Natural killer cell (primary cell): ENCODE measurements at regions not wholly inside any gene's neighbourhood (a gene's known extent, or its start where the extent isn't known, plus 50 kb on each side); places are given as distances from the start of the nearest gene placed in this dataset.

Experiments
- ATAC-seq, 3 donors: fragments of 150-1000 bp in 2 of 3; fragments of 200-7000 bp in 1 of 3; cut with Tn5 transposase; 1 replicate in 1 of 3; 2 replicates in 2 of 3; pipeline ENCODE4 v1.10.0; 2021; ENCODE audit warnings: mild to moderate bottlenecking in 2 of 3, moderate library complexity in 2 of 3
- DNase-seq, 2 donors: peaks; one replicate each; pipeline versions ENCODE4 v3.0.0 to v3.0.0-alpha.2; 2013 to 2021; ENCODE audit warnings: mixed read lengths in 1 of 2
- H3K27ac ChIP-seq: one replicate; pipeline ENCODE4 v1.5.1; 2013; ENCODE audit warnings: mild to moderate bottlenecking, low read length
- H3K27me3 ChIP-seq: one replicate; pipeline ENCODE4 v1.6.1; 2013; ENCODE audit warnings: low read length; ENCODE audit not compliant: control insufficient read depth, insufficient read depth
- H3K36me3 ChIP-seq: one replicate; pipeline ENCODE4 v1.6.1; 2013; ENCODE audit warnings: low read length; ENCODE audit not compliant: control insufficient read depth, insufficient read depth
- H3K4me1 ChIP-seq: one replicate; pipeline ENCODE4 v1.6.1; 2013; ENCODE audit warnings: low read length; ENCODE audit not compliant: control insufficient read depth, insufficient read depth
- H3K4me3 ChIP-seq: one replicate; pipeline ENCODE4 v1.5.1; 2013; ENCODE audit warnings: low read length
- H3K9me3 ChIP-seq: one replicate; pipeline ENCODE4 v1.6.1; 2013; ENCODE audit warnings: low read length; ENCODE audit not compliant: control insufficient read depth, insufficient read depth
- H3K27ac Mint-ChIP-seq, 2 donors: one replicate each; pipeline ENCODE4 v1.8.0; 2022; ENCODE audit warnings: mild to moderate bottlenecking in 2 of 2, mixed read lengths in 2 of 2, moderate library complexity in 1 of 2
- H3K27me3 Mint-ChIP-seq, 2 donors: one replicate each; pipeline ENCODE4 v1.8.0; 2022; ENCODE audit warnings: low read depth in 2 of 2, mixed read lengths in 2 of 2
- H3K36me3 Mint-ChIP-seq: one replicate; pipeline ENCODE4 v1.8.0; 2022; ENCODE audit warnings: mixed read lengths
- H3K4me1 Mint-ChIP-seq, 2 donors: one replicate each; pipeline ENCODE4 v1.8.0; 2022; ENCODE audit warnings: mixed read lengths in 2 of 2
- H3K4me3 Mint-ChIP-seq: one replicate; pipeline ENCODE4 v1.8.0; 2022; ENCODE audit warnings: mild to moderate bottlenecking, moderate library complexity, mixed read lengths
- H3K9me3 Mint-ChIP-seq, 2 donors: one replicate each; pipeline ENCODE4 v1.8.0; 2022; ENCODE audit warnings: mixed read lengths in 2 of 2
- CTCF ChIP-seq: fragments of 200-600 bp; IDR thresholded peaks from one replicate; pipeline ENCODE4 v1.8.0; 2022; ENCODE audit warnings: antibody characterized with exemption
- WGBS: methylation state at CpG from one replicate; pipeline ENCODE4 v1.1.7; 2013; ENCODE audit warnings: missing lambda C conversion rate; ENCODE audit not compliant: insufficient coverage; 5-methylcytosine and 5-hydroxymethylcytosine counted together
- intact Hi-C: fragments of 100-400 bp; cut with micrococcal nuclease; formaldehyde crosslinking; loops from one replicate; pipeline ENCODE4 v1.14.2; 2022

- WGBS = 89% methylated on average over 4 of the region's 4 CpGs
Measured at GRCh38 chr7:13047061-13047460, 359.6 kb downstream of the ARL4A start.

GRCh38 chr7:13049946-13050345 is 362.5 kb downstream of the ARL4A start:
- no peaks in the 10 kb centered on the region for H3K9me3 Mint-ChIP-seq
- no peaks in the 10 kb centered on the region for H3K36me3 Mint-ChIP-seq
- ATAC-seq (no peak), DNase-seq (no peak)
- no peaks in the 10 kb centered on the region for H3K36me3 ChIP-seq
- H3K4me1 Mint-ChIP-seq = no peaks in the 10 kb centered on the region
- no peak overlapping the region for H3K4me3 ChIP-seq
- H3K27ac Mint-ChIP-seq = no peak overlapping the region
- no peaks in the 10 kb centered on the region for H3K27me3 ChIP-seq
- intact Hi-C loops = no loop called here
- no peaks in the 10 kb centered on the region for H3K27me3 Mint-ChIP-seq
- H3K4me3 Mint-ChIP-seq = no peak overlapping the region
- H3K27ac ChIP-seq = no peak overlapping the region
- WGBS = 81% methylated on average over 3 of the region's 3 CpGs
- no peaks in the 10 kb centered on the region for H3K4me1 ChIP-seq
- no peaks in the 10 kb centered on the region for H3K9me3 ChIP-seq
- TF ChIP-seq CTCF = no peak

More at GRCh38 chr7:13047061-13047460, 359.6 kb downstream of the ARL4A start:
- no peak for TF ChIP-seq CTCF
- no peaks in the 10 kb centered on the region for H3K9me3 ChIP-seq
- ATAC-seq (no peak), DNase-seq (no peak)
- no peaks in the 10 kb centered on the region for H3K36me3 ChIP-seq
- no peaks in the 10 kb centered on the region for H3K4me1 ChIP-seq
- H3K9me3 Mint-ChIP-seq = peaks cover 2 to 3% of the 10 kb centered on the region in 2 donors
- intact Hi-C loops = no loop called here
- no peak overlapping the region for H3K4me3 Mint-ChIP-seq
- no peak overlapping the region for H3K27ac Mint-ChIP-seq
- H3K4me3 ChIP-seq = no peak overlapping the region
- no peaks in the 10 kb centered on the region for H3K27me3 ChIP-seq
- H3K27me3 Mint-ChIP-seq = no peaks in the 10 kb centered on the region
- no peak overlapping the region for H3K27ac ChIP-seq
- no peaks in the 10 kb centered on the region for H3K36me3 Mint-ChIP-seq
- no peaks in the 10 kb centered on the region for H3K4me1 Mint-ChIP-seq

- Histone ChIP-seq H3K36me3 (no peaks in the 10 kb centered on the region), H3K27me3 (no peaks in the 10 kb centered on the region), H3K4me1 (no peaks in the 10 kb centered on the region), H3K9me3 (no peaks in the 10 kb centered on the region), H3K4me3 (no peak overlapping the region), H3K27ac (no peak overlapping the region)
- Mint-ChIP-seq H3K4me3 (no peak overlapping the region), H3K9me3 (no peaks in the 10 kb centered on the region), H3K36me3 (no peaks in the 10 kb centered on the region), H3K27me3 (no peaks in the 10 kb centered on the region), H3K27ac (no peak overlapping the region), H3K4me1 (no peaks in the 10 kb centered on the region)
- intact Hi-C loops = no loop called here
- no peak for DNase-seq
- WGBS = 80% methylated on average over 1 of the region's 2 CpGs
- no peak for TF ChIP-seq CTCF
- ATAC-seq = no peak
Measured at GRCh38 chr7:13050703-13051102, 363.3 kb downstream of the ARL4A start.

GRCh38 chr7:13055732-13056368 is 368.4 kb downstream of the ARL4A start:
- Mint-ChIP-seq H3K27me3 (no peaks in the 10 kb centered on the region), H3K4me1 (peaks cover 10 to 11% of the 10 kb centered on the region in 2 donors), H3K9me3 (no peaks in the 10 kb centered on the region), H3K4me3 (no peak overlapping the region), H3K27ac (no peak overlapping the region), H3K36me3 (no peaks in the 10 kb centered on the region)
- Histone ChIP-seq H3K27ac (no peak overlapping the region), H3K4me1 (no peaks in the 10 kb centered on the region), H3K36me3 (no peaks in the 10 kb centered on the region), H3K4me3 (no peak overlapping the region), H3K9me3 (no peaks in the 10 kb centered on the region), H3K27me3 (no peaks in the 10 kb centered on the region)
- intact Hi-C loops = no loop called here
- 90% methylated on average over 1 of the region's 2 CpGs for WGBS
- no peak for TF ChIP-seq CTCF
- no peak for ATAC-seq
- DNase-seq = no peak
